Left lung (tissue), 4 donors: ENCODE measurements at regions not wholly inside any gene's neighbourhood (a gene's known extent, or its start where the extent isn't known, plus 50 kb on each side); places are given as distances from the start of the nearest gene placed in this dataset.

Experiments used
- ATAC-seq: fragments of 200-7000 bp; cut with Tn5 transposase; one replicate; pipeline ENCODE4 v1.9.1; 2020; ENCODE audit warnings: moderate library complexity
- DNase-seq, 4 donors: peaks; one replicate each; pipeline ENCODE4 v3.0.0-alpha.2; 2013 to 2020
- H3K27ac ChIP-seq, 2 donors: fragments of 200-600 bp; sonication (generic) in 1 of 2; one replicate each; pipeline versions ENCODE4 v1.5.0 to v1.8.0; 2020 to 2021
- H3K27me3 ChIP-seq, 2 donors: fragments of 200-600 bp; sonication (generic) in 1 of 2; one replicate each; pipeline versions ENCODE4 v1.5.0 to v1.8.0; 2020 to 2021
- H3K36me3 ChIP-seq, 2 donors: fragments of 200-600 bp; sonication (generic) in 1 of 2; one replicate each; pipeline versions ENCODE4 v1.5.0 to v1.8.0; 2020 to 2021
- H3K4me1 ChIP-seq, 2 donors: fragments of 200-600 bp; one replicate each; pipeline ENCODE4 v1.8.0; 2021
- H3K4me3 ChIP-seq, 2 donors: fragments of 200-600 bp; sonication (generic) in 1 of 2; one replicate each; pipeline versions ENCODE4 v1.5.0 to v1.8.0; 2020 to 2021; ENCODE audit warnings: mild to moderate bottlenecking in 1 of 2
- H3K9me3 ChIP-seq, 2 donors: fragments of 200-600 bp; sonication (generic) in 1 of 2; one replicate each; pipeline versions ENCODE4 v1.5.0 to v1.8.0; 2020 to 2021
- CTCF ChIP-seq, 2 donors: fragments of 200-600 bp; sonication (generic) in 1 of 2; IDR thresholded peaks; one replicate each; pipeline versions ENCODE4 v1.5.0 to v1.8.0; 2021; ENCODE audit warnings: antibody characterized with exemption in 2 of 2
- intact Hi-C, 2 donors: fragments of 100-400 bp; cut with DNase I; formaldehyde crosslinking; loops; one replicate each; pipeline versions ENCODE4 v1.11.2 to v1.14.2; 2022
- donor health status: DM: no; HTN: yes; CAD: no.
- donor health status: DM: no; HTN: no; CAD: no.

DNA sequence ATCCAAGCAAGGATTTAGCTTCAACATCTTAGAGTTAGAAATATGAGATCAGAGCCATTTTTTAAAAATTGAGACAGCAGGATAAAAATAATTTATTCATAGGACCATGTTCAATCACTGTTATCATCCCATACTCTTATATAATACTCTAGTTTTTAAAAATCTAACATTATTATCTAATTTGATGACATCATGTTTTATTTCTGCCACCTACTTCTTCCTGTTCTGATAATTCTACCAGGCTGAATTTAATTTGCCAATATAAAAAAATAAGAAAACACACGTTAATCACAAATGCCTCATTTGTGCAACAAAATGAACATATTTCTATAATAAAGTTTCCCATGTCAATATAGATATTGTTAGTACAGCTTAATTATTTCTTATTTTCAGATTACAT is 621.7 kb downstream of the KCNJ3 start:
- ATAC-seq: no peak
- intact Hi-C loops: no loop called here
- no peaks in the 10 kb centered on the region for H3K27me3 ChIP-seq
- no peaks in the 10 kb centered on the region for H3K9me3 ChIP-seq
- no peaks in the 10 kb centered on the region for H3K4me1 ChIP-seq
- H3K27ac ChIP-seq: no peak overlapping the region
- DNase-seq: no peak
- H3K36me3 ChIP-seq: no peaks in the 10 kb centered on the region
- no peak overlapping the region for H3K4me3 ChIP-seq
- TF ChIP-seq CTCF (IDR thresholded peaks at IDR 0.05): no peak

DNA sequence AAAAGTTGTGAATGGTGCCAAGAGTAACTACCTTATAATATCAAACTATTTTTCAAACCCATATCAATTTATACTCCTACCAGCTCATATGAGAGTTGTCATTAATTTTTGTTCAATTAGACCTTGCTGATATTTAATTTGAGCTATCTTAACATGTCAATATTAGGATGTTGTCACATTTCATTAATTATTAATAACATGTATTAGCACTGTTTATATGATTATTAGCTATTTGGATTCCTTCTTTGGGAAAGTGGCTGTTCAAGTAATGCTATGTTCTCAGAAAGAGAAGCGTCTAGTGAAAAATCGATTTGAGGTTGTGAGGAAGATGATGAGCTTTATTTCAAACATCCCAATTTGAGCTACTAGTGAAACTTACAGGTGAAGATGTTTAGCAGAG is 620.2 kb downstream of the KCNJ3 start:
- no peak for ATAC-seq
- Histone ChIP-seq H3K9me3 (no peaks in the 10 kb centered on the region), H3K4me1 (no peaks in the 10 kb centered on the region), H3K4me3 (no peak overlapping the region), H3K27ac (no peak overlapping the region), H3K36me3 (no peaks in the 10 kb centered on the region), H3K27me3 (no peaks in the 10 kb centered on the region)
- no peak for DNase-seq
- intact Hi-C loops: no loop called here
- no peak for TF ChIP-seq CTCF (IDR thresholded peaks at IDR 0.05)

DNA sequence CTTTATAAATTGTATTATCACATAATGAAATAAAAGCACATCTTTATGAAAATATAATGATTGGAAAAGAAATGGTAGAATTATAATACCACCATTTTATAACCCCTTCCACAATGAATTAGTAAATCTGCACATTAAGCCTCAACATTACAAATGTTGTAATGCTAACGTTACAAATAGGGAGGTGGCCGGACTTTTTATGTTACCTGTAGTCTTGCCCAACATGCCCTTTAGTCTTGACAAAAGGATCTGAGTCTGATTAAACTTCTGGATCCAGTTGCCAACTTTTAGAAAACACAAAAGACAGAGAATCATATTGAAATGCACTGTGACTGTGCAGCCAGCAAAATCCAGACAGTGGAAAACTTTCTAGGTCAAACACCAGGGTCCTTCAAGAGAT is 617.3 kb downstream of the KCNJ3 start:
- DNase-seq: no peak
- intact Hi-C loops: no loop called here
- H3K27me3 ChIP-seq: no peaks in the 10 kb centered on the region
- no peak overlapping the region for H3K4me3 ChIP-seq
- no peaks in the 10 kb centered on the region for H3K4me1 ChIP-seq
- no peaks in the 10 kb centered on the region for H3K36me3 ChIP-seq
- no peak for TF ChIP-seq CTCF (IDR thresholded peaks at IDR 0.05)
- no peak overlapping the region for H3K27ac ChIP-seq
- no peak for ATAC-seq
- H3K9me3 ChIP-seq: no peaks in the 10 kb centered on the region

DNA sequence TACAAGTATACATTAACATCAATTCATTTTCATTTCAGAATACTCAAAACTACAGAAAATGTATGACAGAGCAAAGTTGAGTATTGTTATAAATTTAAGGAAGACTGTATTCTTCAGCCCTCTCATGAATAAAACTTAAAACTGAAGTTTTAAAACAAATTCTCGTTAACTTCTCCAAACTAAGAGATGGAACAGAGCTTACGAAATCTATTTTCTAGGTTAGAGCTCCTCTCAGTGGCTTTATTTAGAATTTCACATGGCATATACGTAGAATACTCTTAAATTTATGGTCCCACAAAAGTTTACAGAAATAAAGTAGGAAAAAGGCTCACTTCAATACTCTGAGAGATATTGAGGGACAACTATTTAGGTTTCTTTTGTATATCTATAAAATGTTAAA is 612.1 kb downstream of the KCNJ3 start:
- intact Hi-C loops: no loop called here
- Histone ChIP-seq H3K36me3 (no peaks in the 10 kb centered on the region), H3K27me3 (no peaks in the 10 kb centered on the region), H3K27ac (no peak overlapping the region), H3K4me3 (no peak overlapping the region), H3K9me3 (no peaks in the 10 kb centered on the region), H3K4me1 (no peaks in the 10 kb centered on the region)
- ATAC-seq: peak; percentile 65
- DNase-seq: peak in 2 of 4 donors; percentile 6 to 29
- TF ChIP-seq CTCF (IDR thresholded peaks at IDR 0.05): peak; percentile 18 to 36

DNA sequence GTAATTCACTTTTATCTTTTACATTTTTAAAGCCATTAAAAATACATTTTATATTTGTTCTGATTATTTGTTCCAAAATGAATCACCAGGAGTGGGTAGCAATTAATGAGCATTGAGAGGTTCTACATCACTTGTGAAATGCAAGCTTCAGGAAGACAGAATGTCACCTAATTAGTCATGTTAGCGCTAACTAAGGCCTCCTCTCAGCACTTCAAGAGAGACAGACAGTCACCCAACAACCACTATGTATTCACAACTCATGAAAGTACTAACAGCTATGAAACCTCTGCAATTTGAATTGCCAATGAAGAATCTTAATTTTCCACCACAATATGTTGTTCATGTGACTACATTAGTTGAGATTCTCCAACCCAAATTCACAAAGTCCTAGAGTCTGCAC is 611.0 kb downstream of the KCNJ3 start:
- H3K27ac ChIP-seq: no peak overlapping the region
- no peaks in the 10 kb centered on the region for H3K9me3 ChIP-seq
- H3K4me3 ChIP-seq: no peak overlapping the region
- intact Hi-C loops: no loop called here
- ATAC-seq (peak; percentile 17), DNase-seq (no peak)
- H3K4me1 ChIP-seq: no peaks in the 10 kb centered on the region
- H3K27me3 ChIP-seq: no peaks in the 10 kb centered on the region
- no peaks in the 10 kb centered on the region for H3K36me3 ChIP-seq
- TF ChIP-seq CTCF (IDR thresholded peaks at IDR 0.05): no peak
